GM18868 (cell line): ENCODE measurements at regions not wholly inside any gene's neighbourhood (a gene's known extent, or its start where the extent isn't known, plus 50 kb on each side); places are given as distances from the start of the nearest gene placed in this dataset.

Experiments used
- ATAC-seq: cut with Tn5 transposase; IDR thresholded peaks from one replicate; pipeline ENCODE4 v1.9.1; 2021; ENCODE audit warnings: mild to moderate bottlenecking, moderate library complexity; ENCODE audit not compliant: unreplicated experiment

- no peak for ATAC-seq
These were observed 190.7 kb upstream of the NCAM1 start for GRCh38 chr11:112770487-112770886.

- no peak for ATAC-seq
These were observed 189.4 kb upstream of the NCAM1 start for GRCh38 chr11:112771851-112772250.

GRCh38 chr11:112773264-112773663 lies 188.0 kb upstream of the NCAM1 start:
- ATAC-seq: no peak

GRCh38 chr11:112776834-112777233 lies 184.4 kb upstream of the NCAM1 start:
- no peak for ATAC-seq

- ATAC-seq: no peak
These were observed 183.9 kb upstream of the NCAM1 start for GRCh38 chr11:112777283-112777751.

DNA sequence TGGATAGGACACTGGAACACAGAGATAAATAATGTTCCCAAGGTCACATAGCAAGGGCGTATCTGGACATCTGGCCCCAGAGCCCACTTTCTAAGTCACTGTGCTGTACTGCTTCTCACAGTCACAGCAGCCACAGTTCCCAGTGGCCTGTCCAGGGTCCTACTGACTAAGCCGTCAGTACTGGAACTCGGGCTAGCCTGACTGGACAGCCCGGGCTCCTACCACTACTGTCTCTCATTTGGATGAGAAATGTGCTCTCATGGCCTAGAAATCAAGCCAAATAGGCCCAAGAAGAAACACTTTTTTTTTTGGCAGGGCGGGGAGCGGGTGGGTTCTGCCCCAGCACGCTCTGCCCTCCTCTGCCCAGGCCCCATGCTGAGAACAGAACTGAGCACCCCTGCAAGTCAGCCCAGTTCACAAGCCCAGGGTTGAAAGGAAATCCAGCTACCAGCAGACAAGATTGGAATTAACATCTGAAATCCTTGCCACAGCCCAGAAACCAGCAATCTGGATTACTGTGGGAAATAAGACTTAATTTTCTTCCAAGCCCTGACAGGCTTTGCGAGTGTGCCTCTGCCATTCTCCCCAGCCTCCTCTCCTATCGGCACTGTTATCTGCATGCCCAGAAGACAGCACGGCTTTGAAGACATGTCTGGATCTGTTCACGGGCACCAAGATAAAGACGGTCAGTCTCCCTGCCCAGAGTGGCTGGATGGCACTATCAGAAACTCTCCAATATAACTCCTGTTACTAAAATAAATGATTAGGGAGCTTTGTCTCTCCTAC lies 182.9 kb upstream of the NCAM1 start:
- ATAC-seq: no peak

DNA sequence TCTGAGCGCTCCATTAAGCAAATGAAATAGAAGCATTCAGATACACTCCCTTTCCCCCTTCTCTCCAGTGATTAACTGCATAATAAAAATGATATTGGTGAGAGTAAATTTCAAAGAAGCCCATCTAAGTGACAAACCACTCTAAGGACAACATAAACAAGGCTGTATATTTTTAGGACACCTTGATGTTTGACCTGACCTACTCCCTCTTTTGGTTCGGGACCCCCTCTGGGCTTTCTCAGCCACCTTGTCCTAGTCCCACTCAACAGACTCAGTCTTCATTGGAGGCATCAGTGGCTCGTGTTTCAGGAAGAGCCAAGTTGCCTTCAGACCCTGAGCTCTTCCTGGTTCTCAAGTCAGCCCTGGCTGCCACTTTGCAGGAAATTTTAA lies 182.3 kb upstream of the NCAM1 start:
- ATAC-seq: no peak

GRCh38 chr11:112780351-112781087 lies 180.7 kb upstream of the NCAM1 start:
- ATAC-seq: no peak

GRCh38 chr11:112783945-112784322 lies 177.3 kb upstream of the NCAM1 start:
- no peak for ATAC-seq

- no peak for ATAC-seq
These were observed 176.7 kb upstream of the NCAM1 start for GRCh38 chr11:112784323-112785073.

DNA sequence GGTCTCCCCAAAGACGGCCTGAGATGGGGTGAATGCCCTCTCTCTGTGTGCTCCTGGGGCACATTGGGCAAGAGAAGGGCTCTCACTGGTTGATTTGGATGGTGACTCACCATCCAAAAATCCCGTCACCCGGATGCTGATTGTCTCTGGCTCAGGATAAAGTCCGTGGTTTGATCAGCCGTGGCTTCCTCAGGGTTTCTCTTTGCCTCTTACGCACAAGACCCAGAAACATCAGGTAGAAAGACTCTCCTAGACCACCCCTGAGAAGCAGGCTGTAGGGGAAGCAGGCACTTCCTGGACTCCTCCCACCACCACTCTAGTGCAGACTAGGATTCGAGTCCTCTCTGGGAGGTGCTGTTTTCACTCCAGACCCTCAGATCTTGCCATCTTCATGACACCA lies 176.1 kb upstream of the NCAM1 start:
- no peak for ATAC-seq

DNA sequence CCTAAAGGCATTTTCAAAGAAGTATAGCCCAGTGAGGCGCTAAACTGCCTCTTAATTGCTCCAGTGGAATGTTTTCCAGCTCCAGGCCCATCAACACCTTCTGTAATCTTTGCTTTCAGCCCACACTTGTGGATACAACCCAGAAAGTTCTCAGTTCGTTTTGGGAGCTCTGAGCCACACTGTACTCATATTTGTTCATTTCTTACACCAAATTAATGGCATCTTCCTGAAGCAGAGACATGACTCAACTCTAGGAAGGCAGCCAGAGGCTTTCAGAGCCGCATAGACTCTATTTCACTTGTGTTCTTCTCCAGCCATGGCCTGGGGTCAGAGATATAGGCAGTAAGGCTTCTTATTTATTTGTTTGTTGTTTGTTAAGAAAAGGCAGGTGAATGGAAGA lies 175.5 kb upstream of the NCAM1 start:
- no peak for ATAC-seq

GRCh38 chr11:112786196-112786595 lies 175.0 kb upstream of the NCAM1 start:
- ATAC-seq: no peak

- no peak for ATAC-seq
These were observed 174.2 kb upstream of the NCAM1 start for GRCh38 chr11:112786886-112787530.

GRCh38 chr11:112789481-112789880 lies 171.7 kb upstream of the NCAM1 start:
- ATAC-seq: no peak

- ATAC-seq: no peak
These were observed 170.9 kb upstream of the NCAM1 start for GRCh38 chr11:112790286-112790685.

DNA sequence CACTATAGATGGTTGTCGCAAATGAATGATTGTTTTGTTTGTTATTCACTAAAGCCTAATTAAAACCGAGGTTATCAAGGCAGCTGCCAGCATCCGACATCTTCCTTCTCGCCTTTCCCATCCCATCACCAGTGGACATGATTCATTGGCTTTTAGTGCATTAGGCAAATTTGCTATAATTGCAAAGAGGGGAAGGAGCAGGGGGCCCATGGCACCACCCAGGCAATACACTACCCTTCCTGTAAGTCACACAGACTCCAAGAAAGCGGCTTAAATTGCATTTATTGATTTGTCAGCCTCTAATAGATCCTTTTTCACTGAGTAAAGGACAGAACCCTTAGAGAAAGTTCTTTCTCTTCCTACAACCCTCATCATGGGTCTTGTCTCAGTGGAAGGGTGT lies 169.2 kb upstream of the NCAM1 start:
- ATAC-seq: no peak

DNA sequence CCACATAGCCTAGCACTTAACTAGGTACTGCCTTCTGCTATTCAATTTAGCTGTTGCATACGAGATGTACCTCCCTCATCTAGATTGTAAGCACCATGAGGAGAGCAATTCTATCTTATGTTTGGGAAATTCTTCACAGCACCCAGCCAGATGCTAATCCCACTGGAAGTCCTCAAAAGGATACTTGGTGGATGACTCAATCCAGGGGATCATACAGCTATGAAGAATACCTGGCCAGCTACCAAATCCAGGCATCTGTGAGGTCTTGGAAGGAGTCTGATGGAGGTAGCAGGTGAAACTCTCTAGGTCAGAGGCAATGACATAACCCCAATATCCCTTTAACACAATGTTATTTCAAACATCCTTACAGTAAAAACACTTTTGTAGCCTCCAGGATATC lies 167.8 kb upstream of the NCAM1 start:
- no peak for ATAC-seq

DNA sequence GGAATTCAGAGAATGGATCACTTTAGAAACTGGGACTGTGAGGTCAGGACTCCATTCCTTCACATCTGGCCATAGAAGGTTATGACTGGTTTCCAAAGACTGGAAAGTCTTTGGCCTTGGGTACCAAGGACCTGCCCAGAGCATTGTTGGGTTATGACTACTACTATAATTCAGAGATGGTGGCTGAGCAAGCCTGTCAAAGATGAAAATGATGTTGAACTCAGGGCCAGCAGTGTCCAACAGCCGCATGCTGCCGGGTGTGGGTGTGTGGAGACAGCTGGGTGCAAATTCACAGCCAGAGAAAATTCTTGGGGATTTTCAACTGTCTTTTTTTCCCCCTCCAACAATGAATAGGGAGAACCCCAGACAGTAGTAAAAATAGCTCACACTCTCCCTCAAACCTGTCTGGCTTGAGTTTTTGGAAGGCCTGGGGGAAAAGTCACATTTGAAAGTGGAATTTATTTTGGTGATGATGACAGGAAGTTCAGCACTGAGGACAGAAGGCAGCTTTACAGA lies 166.8 kb upstream of the NCAM1 start:
- ATAC-seq: no peak

GRCh38 chr11:112795142-112795815 lies 165.9 kb upstream of the NCAM1 start:
- ATAC-seq: peak; percentile 63
